ENCODE measurements at regions not wholly inside any gene's neighbourhood (a gene's known extent, or its start where the extent isn't known, plus 50 kb on each side); places are given as distances from the start of the nearest gene placed in this dataset.

GRCh38 chr18:60601249-60601648, 228.7 kb upstream of the MC4R start (continued):
- TF ChIP-seq CBX5 (IDR thresholded peaks at IDR 0.05; ENCODE audit: low read depth, low read length): no peak
- TF ChIP-seq POLR2A (IDR thresholded peaks at IDR 0.05; ENCODE audit: control extremely low read depth in 1 of 2, low read depth in 2 of 2, low read length in 2 of 2): no peak
- TF ChIP-seq TBP (IDR thresholded peaks at IDR 0.05; ENCODE audit: low read depth, low read length): no peak

Data from H1 (cell line).